WTC11 (cell line): ENCODE measurements at regions not wholly inside any gene's neighbourhood (a gene's known extent, or its start where the extent isn't known, plus 50 kb on each side); places are given as distances from the start of the nearest gene placed in this dataset.

ENCODE experiments used
- ATAC-seq: fragments of 200-7000 bp; cut with Tn5 transposase; 2 replicates; pipeline ENCODE4 v1.10.0; 2021; ENCODE audit warnings: mild to moderate bottlenecking, moderate library complexity
- CTCF ChIA-PET: fragments of 300-600 bp; sonication (Branson Sonifier 250); formaldehyde crosslinking; loops from one replicate; lab custom pipeline; 2021; ENCODE audit warnings: antibody characterized with exemption; lab: Charles Lee
- POLR2A ChIA-PET: fragments of 350-600 bp; sonication (Branson Sonifier 250); formaldehyde crosslinking; loops from one replicate; lab custom pipeline; 2021; ENCODE audit warnings: antibody characterized with exemption; lab: Charles Lee
- DNase-seq: peaks from one replicate; pipeline ENCODE4 v3.0.0; 2021; ENCODE audit warnings: low spot score
- H3K27ac Mint-ChIP-seq: 2 replicates; pipeline ENCODE4 v1.8.0; 2021; ENCODE audit warnings: mixed read lengths
- H3K27me3 Mint-ChIP-seq: 2 replicates; pipeline ENCODE4 v1.8.0; 2021; ENCODE audit warnings: low read depth, mild to moderate bottlenecking, moderate library complexity, mixed read lengths
- H3K36me3 Mint-ChIP-seq: 2 replicates; pipeline ENCODE4 v1.8.0; 2021; ENCODE audit warnings: mixed read lengths
- H3K4me1 Mint-ChIP-seq: 2 replicates; pipeline ENCODE4 v1.8.0; 2022; ENCODE audit warnings: mixed read lengths
- H3K4me3 Mint-ChIP-seq: 2 replicates; pipeline ENCODE4 v1.8.0; 2021; ENCODE audit warnings: mild to moderate bottlenecking, moderate library complexity, mixed read lengths
- H3K9me3 Mint-ChIP-seq: 2 replicates; pipeline ENCODE4 v1.8.0; 2021; ENCODE audit warnings: mixed read lengths
- AFF4 ChIP-seq: sonication (generic); formaldehyde crosslinking; IDR thresholded peaks from 2 replicates; pipeline ENCODE4 v1.8.1; 2023; ENCODE audit warnings: mild to moderate bottlenecking, missing genetic modification reagents, borderline replicate concordance
- ATF6 ChIP-seq: sonication (generic); formaldehyde crosslinking; IDR thresholded peaks from 2 replicates; pipeline ENCODE4 v1.8.1; 2023; ENCODE audit warnings: mild to moderate bottlenecking, missing genetic modification reagents
- CDX4 ChIP-seq: fragments of 250-450 bp; sonication (Bioruptor Pico); IDR thresholded peaks from 2 replicates; pipeline ENCODE4 v1.9.0; 2021; ENCODE audit warnings: moderate library complexity, mild to moderate bottlenecking, inconsistent platforms, borderline replicate concordance
- CREM ChIP-seq: sonication (generic); formaldehyde crosslinking; IDR thresholded peaks from 2 replicates; pipeline ENCODE4 v1.8.1; 2022; ENCODE audit warnings: mild to moderate bottlenecking, missing genetic modification reagents, moderate library complexity
- HMGXB4 ChIP-seq: sonication (generic); formaldehyde crosslinking; IDR thresholded peaks from 2 replicates; pipeline ENCODE4 v1.8.1; 2023; ENCODE audit warnings: mild to moderate bottlenecking, moderate library complexity, missing genetic modification reagents
- IRF1 ChIP-seq: sonication (generic); formaldehyde crosslinking; IDR thresholded peaks from 2 replicates; pipeline ENCODE4 v1.8.0; 2023; ENCODE audit warnings: missing genetic modification reagents
- JAZF1 ChIP-seq: fragments of 250-450 bp; sonication (Bioruptor Pico); IDR thresholded peaks from 2 replicates; pipeline ENCODE4 v1.9.0; 2021; ENCODE audit warnings: moderate library complexity, mild to moderate bottlenecking, inconsistent platforms
- JUN ChIP-seq: sonication (generic); formaldehyde crosslinking; IDR thresholded peaks from 2 replicates; pipeline ENCODE4 v1.8.0; 2023; ENCODE audit warnings: mild to moderate bottlenecking, missing genetic modification reagents
- KAT7 ChIP-seq: sonication (generic); formaldehyde crosslinking; IDR thresholded peaks from 2 replicates; pipeline ENCODE4 v1.8.1; 2023; ENCODE audit warnings: missing genetic modification reagents, mild to moderate bottlenecking, borderline replicate concordance
- MLX ChIP-seq: sonication (generic); formaldehyde crosslinking; IDR thresholded peaks from 2 replicates; pipeline ENCODE4 v1.8.1; 2023; ENCODE audit warnings: mild to moderate bottlenecking, missing genetic modification reagents, moderate library complexity
- NR1H2 ChIP-seq: sonication (generic); formaldehyde crosslinking; IDR thresholded peaks from 2 replicates; pipeline ENCODE4 v1.9.0; 2021; ENCODE audit warnings: mild to moderate bottlenecking, moderate library complexity, missing genetic modification reagents
- NR3C1 ChIP-seq: sonication (generic); formaldehyde crosslinking; conservative IDR thresholded peaks from 2 replicates; pipeline ENCODE4 v1.8.1; 2023; ENCODE audit warnings: low read depth, mild to moderate bottlenecking, missing genetic modification reagents
- PREB ChIP-seq: sonication (generic); formaldehyde crosslinking; IDR thresholded peaks from 2 replicates; pipeline ENCODE4 v1.8.1; 2022; ENCODE audit warnings: mild to moderate bottlenecking, missing genetic modification reagents, moderate library complexity, borderline replicate concordance
- RORB ChIP-seq: fragments of 250-450 bp; sonication (Bioruptor Pico); IDR thresholded peaks from 2 replicates; pipeline ENCODE4 v1.9.0; 2021; ENCODE audit warnings: mild to moderate bottlenecking
- SMAD3 ChIP-seq: sonication (generic); formaldehyde crosslinking; IDR thresholded peaks from 2 replicates; pipeline ENCODE4 v1.8.0; 2022; ENCODE audit warnings: missing genetic modification reagents, mild to moderate bottlenecking, borderline replicate concordance
- SOX15 ChIP-seq: fragments of 250-450 bp; sonication (Bioruptor Pico); IDR thresholded peaks from 2 replicates; pipeline ENCODE4 v1.9.0; 2021; ENCODE audit warnings: mild to moderate bottlenecking
- TP53 ChIP-seq: sonication (generic); formaldehyde crosslinking; IDR thresholded peaks from 2 replicates; pipeline ENCODE4 v1.8.1; 2023; ENCODE audit warnings: mild to moderate bottlenecking, missing genetic modification reagents
- ZBTB21 ChIP-seq: sonication (generic); formaldehyde crosslinking; IDR thresholded peaks from 2 replicates; pipeline ENCODE4 v1.8.1; 2023; ENCODE audit warnings: mild to moderate bottlenecking, missing genetic modification reagents, borderline replicate concordance
- ZNF281 ChIP-seq: sonication (generic); formaldehyde crosslinking; IDR thresholded peaks from 2 replicates; pipeline ENCODE4 v1.8.0; 2023; ENCODE audit warnings: mild to moderate bottlenecking, missing genetic modification reagents
- ZNF671 ChIP-seq: fragments of 250-450 bp; sonication (Bioruptor Pico); IDR thresholded peaks from 2 replicates; pipeline ENCODE4 v1.8.0; 2021; ENCODE audit warnings: mild to moderate bottlenecking

- TF ChIP-seq HMGXB4 (no peak), ZBTB21 (CRISPR knock-in tag) (no peak), NR1H2 (CRISPR knock-in tag) (no peak), JAZF1 (no peak)
- TF ChIP-seq, all 79 proteins: peak for 0
These were observed 173.7 kb downstream of the ADAMTS15 start (continued) for GRCh38 chr11:130622141-130622542.

- TF ChIP-seq SMAD3 (CRISPR knock-in tag) (no peak), SOX15 (CRISPR knock-in tag) (no peak), MLX (no peak), PREB (CRISPR knock-in tag) (no peak), ZBTB21 (CRISPR knock-in tag) (no peak), NR3C1 (CRISPR knock-in tag) (no peak), TP53 (CRISPR knock-in tag) (no peak), CDX4 (CRISPR knock-in tag) (no peak), NR1H2 (CRISPR knock-in tag) (no peak), JUN (CRISPR knock-in tag) (no peak), ZNF281 (CRISPR knock-in tag) (no peak), ZNF671 (CRISPR knock-in tag) (no peak), CREM (CRISPR knock-in tag) (no peak), KAT7 (CRISPR knock-in tag) (no peak), RORB (CRISPR knock-in tag) (no peak), ATF6 (CRISPR knock-in tag) (no peak), IRF1 (no peak), AFF4 (CRISPR knock-in tag) (no peak)
- TF ChIP-seq, all 79 proteins: peak for 0
- H3K4me1 Mint-ChIP-seq = peaks cover 3% of the 10 kb centered on the region; the same call in 1 of the 2 replicates
- H3K27ac Mint-ChIP-seq = no peak overlapping the region
- H3K36me3 Mint-ChIP-seq = no peaks in the 10 kb centered on the region
- CTCF ChIA-PET = interaction anchor here (1.1 kb wide), 1 partner anchor 293 kb away, joined by 3 read pairs; no protein-coding TSS in a partner anchor
- no peak for DNase-seq
- peaks cover 3% of the 10 kb centered on the region; the same call in 1 of the 2 replicates for H3K27me3 Mint-ChIP-seq
- ATAC-seq = no peak
- POLR2A ChIA-PET = no interaction called here
- H3K4me3 Mint-ChIP-seq = no peak overlapping the region
- H3K9me3 Mint-ChIP-seq = peaks cover 4% of the 10 kb centered on the region
These were observed 175.5 kb downstream of the ADAMTS15 start for GRCh38 chr11:130623670-130624668.
